Mesenchymal stem cell (in vitro differentiated cells and primary cell): ENCODE measurements at regions not wholly inside any gene's neighbourhood (a gene's known extent, or its start where the extent isn't known, plus 50 kb on each side); places are given as distances from the start of the nearest gene placed in this dataset.
A peak's percentile ranks its signal among the peaks of the same experiment; 100 is the strongest.

Source experiments
- DNase-seq: peaks from one replicate; pipeline ENCODE4 v3.0.0-alpha.2; 2013
- H2AFZ ChIP-seq: one replicate; pipeline ENCODE4 v1.6.1; 2013; ENCODE audit warnings: low read depth, mild to moderate bottlenecking, control low read depth, inconsistent platforms, low read length, moderate library complexity
- H2AK5ac ChIP-seq: 2 replicates; pipeline ENCODE4 v1.6.1; 2013; ENCODE audit warnings: low read length, moderate library complexity, mild to moderate bottlenecking, inconsistent platforms; ENCODE audit not compliant: severe bottlenecking
- H2BK120ac ChIP-seq: one replicate; pipeline ENCODE4 v1.6.1; 2013; ENCODE audit warnings: low read depth, mild to moderate bottlenecking, inconsistent platforms, low read length, moderate library complexity
- H2BK12ac ChIP-seq, 2 experiments: one replicate each; pipeline ENCODE4 v1.6.1; 2013; ENCODE audit warnings: inconsistent platforms in 2 of 2, low read length in 2 of 2, mild to moderate bottlenecking in 2 of 2, moderate library complexity in 2 of 2, control low read depth in 1 of 2
- H2BK15ac ChIP-seq: one replicate; pipeline ENCODE4 v1.6.1; 2013; ENCODE audit warnings: mild to moderate bottlenecking, low read depth, inconsistent platforms; ENCODE audit not compliant: poor library complexity, severe bottlenecking
- H2BK5ac ChIP-seq: 2 replicates; pipeline ENCODE4 v1.6.1; 2013; ENCODE audit warnings: low read depth, mild to moderate bottlenecking, low read length, control low read depth, inconsistent platforms; ENCODE audit not compliant: poor library complexity, severe bottlenecking
- H3K14ac ChIP-seq, 2 experiments: one replicate each; pipeline ENCODE4 v1.6.1; 2013; ENCODE audit warnings: inconsistent platforms in 2 of 2, low read length in 2 of 2, control low read depth in 1 of 2, mild to moderate bottlenecking in 1 of 2, moderate library complexity in 1 of 2
- H3K18ac ChIP-seq, 2 experiments: one replicate each; pipeline ENCODE4 v1.6.1; 2013; ENCODE audit warnings: inconsistent platforms in 2 of 2, low read length in 2 of 2, control low read depth in 1 of 2, low read depth in 1 of 2, mild to moderate bottlenecking in 1 of 2
- H3K23ac ChIP-seq, 2 experiments: one replicate each; pipeline ENCODE4 v1.6.1; 2013; ENCODE audit warnings: inconsistent platforms in 2 of 2, low read length in 2 of 2, mild to moderate bottlenecking in 2 of 2, moderate library complexity in 2 of 2, control low read depth in 1 of 2
- H3K27ac ChIP-seq: 2 replicates; pipeline ENCODE4 v1.5.1; 2013; ENCODE audit warnings: mild to moderate bottlenecking, moderate library complexity, low read length, control low read depth, inconsistent platforms; ENCODE audit not compliant: poor library complexity, severe bottlenecking
- H3K27me3 ChIP-seq, 2 experiments: 2 replicates each; pipeline versions ENCODE4 v1.6.1 to v1.7.0; 2013; ENCODE audit warnings: low read length in 2 of 2, mild to moderate bottlenecking in 2 of 2, moderate library complexity in 2 of 2, control low read depth in 1 of 2, inconsistent platforms in 1 of 2; ENCODE audit not compliant: control insufficient read depth in 1 of 2, insufficient read depth in 1 of 2
- H3K36me3 ChIP-seq, 2 experiments: 2 replicates each; pipeline versions ENCODE4 v1.6.1 to v1.7.0; 2013; ENCODE audit warnings: low read length in 2 of 2, control low read depth in 1 of 2, inconsistent platforms in 1 of 2, low read depth in 1 of 2, mild to moderate bottlenecking in 1 of 2; ENCODE audit not compliant: insufficient read depth in 2 of 2, control insufficient read depth in 1 of 2
- H3K4ac ChIP-seq, 2 experiments: one replicate each; pipeline ENCODE4 v1.6.1; 2013; ENCODE audit warnings: inconsistent platforms in 2 of 2, low read length in 2 of 2, mild to moderate bottlenecking in 2 of 2, moderate library complexity in 2 of 2, control low read depth in 1 of 2, low read depth in 1 of 2
- H3K4me1 ChIP-seq: 2 replicates; pipeline ENCODE4 v1.6.1; 2013; ENCODE audit warnings: low read depth, low read length, control low read depth; ENCODE audit not compliant: control insufficient read depth, insufficient read depth
- H3K4me2 ChIP-seq: 2 replicates; pipeline ENCODE4 v1.6.1; 2013; ENCODE audit warnings: low read length, mild to moderate bottlenecking, inconsistent platforms; ENCODE audit not compliant: poor library complexity, severe bottlenecking
- H3K4me3 ChIP-seq, 2 experiments: 2 replicates each; pipeline versions ENCODE4 v1.5.1 to v1.7.0; 2013; ENCODE audit warnings: low read length in 2 of 2, mild to moderate bottlenecking in 2 of 2, control low read depth in 1 of 2, low read depth in 1 of 2; ENCODE audit not compliant: insufficient read depth in 1 of 2
- H3K79me1 ChIP-seq: replicated peaks from 2 replicates; pipeline ENCODE4 v1.6.1; 2013; ENCODE audit warnings: mild to moderate bottlenecking, control low read depth, low read length, inconsistent platforms; ENCODE audit not compliant: poor library complexity, severe bottlenecking
- H3K9ac ChIP-seq: 2 replicates; pipeline ENCODE4 v1.7.0; 2013; ENCODE audit warnings: mild to moderate bottlenecking, low read length, moderate library complexity
- H3K9me3 ChIP-seq: 2 replicates; pipeline ENCODE4 v1.7.0; 2013; ENCODE audit warnings: mild to moderate bottlenecking, low read length; ENCODE audit not compliant: control insufficient read depth
- H4K8ac ChIP-seq: one replicate; pipeline ENCODE4 v1.6.1; 2013; ENCODE audit warnings: inconsistent platforms, mild to moderate bottlenecking, low read length, moderate library complexity
- H4K91ac ChIP-seq: one replicate; pipeline ENCODE4 v1.6.1; 2013; ENCODE audit warnings: mild to moderate bottlenecking, low read length, inconsistent platforms
- WGBS: methylation state at CpG from one replicate; pipeline ENCODE4 v1.1.7; 2013; ENCODE audit warnings: mixed read lengths; 5-methylcytosine and 5-hydroxymethylcytosine counted together

DNA sequence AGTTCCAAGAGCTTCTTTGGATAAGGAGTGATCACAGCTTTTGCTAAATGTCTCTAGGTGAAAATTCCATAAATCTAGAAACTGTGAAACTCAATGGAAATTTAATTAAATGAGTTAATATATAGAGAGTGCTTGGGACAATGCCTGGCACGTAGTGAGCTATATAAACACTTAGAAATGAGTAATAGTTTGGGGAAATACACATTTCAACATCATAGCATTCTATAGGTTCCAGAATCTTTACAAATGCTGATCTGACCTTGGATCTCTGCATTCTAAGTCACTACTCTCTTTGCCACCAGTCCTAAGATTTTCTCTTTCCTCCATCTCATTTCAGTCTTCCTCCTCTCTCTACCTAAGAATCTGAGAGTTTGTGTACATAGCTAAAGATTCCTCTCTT, 175.6 kb downstream of the SOX9 start:
- Histone ChIP-seq H3K27me3 (peaks cover 0 to 22% of the 10 kb centered on the region in 2 experiments), H3K9me3 (no peaks in the 10 kb centered on the region), H4K8ac (no peak overlapping the region), H3K18ac (no peak overlapping the region), H2BK12ac (no peak overlapping the region), H4K91ac (no peak overlapping the region), H2BK120ac (no peak overlapping the region), H3K27ac (no peak overlapping the region), H3K4me3 (no peak overlapping the region), H3K79me1 (no peaks in the 10 kb centered on the region), H3K14ac (no peak overlapping the region), H3K4ac (no peak overlapping the region), H3K4me2 (no peak overlapping the region), H3K23ac (no peak overlapping the region), H2AFZ (no peak overlapping the region), H3K9ac (no peak overlapping the region), H2BK15ac (no peak overlapping the region), H2BK5ac (no peak overlapping the region), H3K36me3 (peaks cover 0 to 3% of the 10 kb centered on the region in 2 experiments), H2AK5ac (no peak overlapping the region), H3K4me1 (peaks cover 6% of the 10 kb centered on the region)
- peak; percentile 9 for DNase-seq
- no CpG with 5 or more reads among the region's 1 CpG for WGBS

GRCh38 chr17:72297326-72298115, 176.7 kb downstream of the SOX9 start:
- H3K9me3 ChIP-seq = no peaks in the 10 kb centered on the region
- no peak overlapping the region for H2AK5ac ChIP-seq
- peaks cover 0 to 3% of the 10 kb centered on the region in 2 experiments for H3K36me3 ChIP-seq
- H2BK15ac ChIP-seq = no peak overlapping the region
- H4K91ac ChIP-seq = no peak overlapping the region
- H2BK120ac ChIP-seq = no peak overlapping the region
- H2AFZ ChIP-seq = no peak overlapping the region
- H3K4me2 ChIP-seq = no peak overlapping the region
- H3K23ac ChIP-seq = no peak overlapping the region
- no peaks in the 10 kb centered on the region for H3K79me1 ChIP-seq
- no peak overlapping the region for H2BK12ac ChIP-seq
- DNase-seq = peak; percentile 7
- peak overlapping the region in 1 of 2 experiments; percentile 13 for H3K4me3 ChIP-seq
- no peak overlapping the region for H3K27ac ChIP-seq
- no peak overlapping the region for H3K4ac ChIP-seq
- H2BK5ac ChIP-seq = no peak overlapping the region
- H3K18ac ChIP-seq = no peak overlapping the region
- H3K27me3 ChIP-seq = peaks cover 0 to 16% of the 10 kb centered on the region in 2 experiments
- WGBS = 85% methylated on average over 9 of the region's 9 CpGs
- peak overlapping the region; percentile 23 for H3K9ac ChIP-seq
- peaks cover 6% of the 10 kb centered on the region for H3K4me1 ChIP-seq
- no peak overlapping the region for H4K8ac ChIP-seq
- H3K14ac ChIP-seq = peak overlapping the region in 1 of 2 experiments; percentile 21

GRCh38 chr17:72299100-72299499, 178.3 kb downstream of the SOX9 start:
- H3K4ac ChIP-seq = no peak overlapping the region
- no peak overlapping the region for H2BK120ac ChIP-seq
- no peaks in the 10 kb centered on the region for H3K79me1 ChIP-seq
- H3K4me3 ChIP-seq = no peak overlapping the region
- no peak overlapping the region for H2BK12ac ChIP-seq
- no peak for DNase-seq
- H3K9ac ChIP-seq = no peak overlapping the region
- no peak overlapping the region for H3K27ac ChIP-seq
- no peak overlapping the region for H3K4me2 ChIP-seq
- no peak overlapping the region for H3K18ac ChIP-seq
- no peak overlapping the region for H2AFZ ChIP-seq
- H3K27me3 ChIP-seq = peaks cover 0 to 13% of the 10 kb centered on the region in 2 experiments
- H3K23ac ChIP-seq = no peak overlapping the region
- 61% methylated on average over 4 of the region's 4 CpGs for WGBS
- H2BK5ac ChIP-seq = no peak overlapping the region
- no peak overlapping the region for H4K8ac ChIP-seq
- H3K36me3 ChIP-seq = peaks cover 0 to 3% of the 10 kb centered on the region in 2 experiments
- H3K9me3 ChIP-seq = peaks cover 3% of the 10 kb centered on the region
- H4K91ac ChIP-seq = no peak overlapping the region
- H2BK15ac ChIP-seq = no peak overlapping the region
- no peak overlapping the region for H2AK5ac ChIP-seq
- no peak overlapping the region for H3K14ac ChIP-seq
- H3K4me1 ChIP-seq = peaks cover 6% of the 10 kb centered on the region

DNA sequence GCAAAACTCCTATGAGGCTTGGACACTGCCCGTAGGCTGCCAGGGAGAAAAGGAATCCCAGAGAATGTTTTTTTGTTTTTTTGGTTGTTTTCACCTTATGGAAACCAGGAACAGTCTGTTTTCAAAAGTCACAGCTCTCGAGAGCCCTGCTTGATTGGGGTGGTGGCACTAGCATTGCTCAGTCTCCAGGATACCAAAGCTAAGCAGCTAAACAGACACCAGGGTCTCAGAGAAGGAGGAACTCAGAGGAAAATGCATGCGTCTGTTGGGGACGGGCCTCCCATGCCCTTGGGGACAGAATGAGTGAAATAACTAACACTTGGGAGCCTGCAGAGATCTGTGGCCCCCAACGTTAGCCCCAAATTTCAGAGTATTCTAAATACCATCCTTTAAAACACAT, 178.8 kb downstream of the SOX9 start:
- Histone ChIP-seq H2AK5ac (no peak overlapping the region), H2BK5ac (no peak overlapping the region), H3K4ac (no peak overlapping the region), H3K36me3 (peaks cover 0 to 3% of the 10 kb centered on the region in 2 experiments), H3K4me2 (no peak overlapping the region), H3K27me3 (peaks cover 0 to 13% of the 10 kb centered on the region in 2 experiments), H2AFZ (no peak overlapping the region), H3K14ac (no peak overlapping the region), H3K79me1 (no peaks in the 10 kb centered on the region), H2BK120ac (no peak overlapping the region), H4K8ac (no peak overlapping the region), H3K9me3 (peaks cover 3% of the 10 kb centered on the region), H4K91ac (no peak overlapping the region), H3K27ac (no peak overlapping the region), H3K4me3 (no peak overlapping the region), H2BK12ac (no peak overlapping the region), H2BK15ac (no peak overlapping the region), H3K4me1 (peaks cover 6% of the 10 kb centered on the region), H3K18ac (no peak overlapping the region), H3K23ac (no peak overlapping the region), H3K9ac (no peak overlapping the region)
- no peak for DNase-seq
- WGBS = 77% methylated on average over 4 of the region's 5 CpGs
